GM19395 (cell line): ENCODE measurements at regions not wholly inside any gene's neighbourhood (a gene's known extent, or its start where the extent isn't known, plus 50 kb on each side); places are given as distances from the start of the nearest gene placed in this dataset.
A peak's percentile ranks its signal among the peaks of the same experiment; 100 is the strongest.

Source experiments
- ATAC-seq: cut with Tn5 transposase; IDR thresholded peaks from one replicate; pipeline ENCODE4 v1.9.1; 2021; ENCODE audit warnings: mild to moderate bottlenecking, moderate library complexity; ENCODE audit not compliant: unreplicated experiment

DNA sequence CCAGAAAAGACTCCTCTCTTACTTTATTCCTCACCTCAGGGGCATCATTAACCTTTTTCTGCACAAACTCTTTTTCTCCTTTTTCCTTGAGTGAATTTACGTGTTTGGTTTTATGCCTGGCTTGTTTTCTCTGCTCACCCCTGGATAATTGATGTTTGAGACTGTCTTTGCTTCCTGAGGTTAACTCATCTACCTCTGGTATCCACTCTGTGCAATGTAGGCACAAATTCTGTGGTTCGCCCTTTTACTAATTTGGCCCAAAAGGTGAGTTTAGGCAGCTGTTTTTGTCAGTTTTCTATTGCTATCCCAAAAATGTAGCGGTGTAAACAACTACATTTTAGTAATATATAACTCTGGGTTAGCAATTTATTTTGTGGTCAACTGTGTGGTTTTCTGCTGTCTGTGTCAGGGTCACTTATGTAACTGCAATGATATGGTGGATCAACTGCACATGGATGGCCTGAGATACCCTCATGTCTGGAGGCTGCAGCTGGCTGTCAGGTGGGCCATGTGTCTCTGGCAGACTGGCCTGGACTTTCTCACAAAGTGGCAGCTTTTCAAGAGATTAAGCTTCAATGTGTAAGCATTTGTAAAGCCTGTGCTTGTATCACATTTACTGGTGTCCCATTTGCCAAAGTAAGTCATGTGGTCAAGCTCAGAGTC lies 329.7 kb downstream of the FSIP2 start:
- ATAC-seq: peak; percentile 42

DNA sequence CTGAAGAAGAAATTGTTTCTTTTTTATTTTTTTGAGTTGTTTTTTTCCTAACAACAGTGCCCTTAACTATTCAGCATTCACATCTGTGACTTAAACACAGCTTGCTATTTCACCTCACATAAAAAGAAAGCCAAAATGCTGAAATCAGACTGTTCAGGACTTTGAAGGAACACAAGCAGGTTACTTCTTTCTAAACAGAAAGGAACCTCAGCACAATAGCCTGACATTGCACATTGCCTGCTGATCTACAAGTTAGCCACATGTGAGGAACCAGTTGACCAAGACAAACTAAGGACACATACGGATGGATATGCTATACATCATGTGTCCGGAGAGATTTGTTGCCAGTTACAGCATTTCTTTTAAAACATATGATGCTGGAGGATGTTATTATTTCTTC lies 331.1 kb downstream of the FSIP2 start:
- no peak for ATAC-seq

DNA sequence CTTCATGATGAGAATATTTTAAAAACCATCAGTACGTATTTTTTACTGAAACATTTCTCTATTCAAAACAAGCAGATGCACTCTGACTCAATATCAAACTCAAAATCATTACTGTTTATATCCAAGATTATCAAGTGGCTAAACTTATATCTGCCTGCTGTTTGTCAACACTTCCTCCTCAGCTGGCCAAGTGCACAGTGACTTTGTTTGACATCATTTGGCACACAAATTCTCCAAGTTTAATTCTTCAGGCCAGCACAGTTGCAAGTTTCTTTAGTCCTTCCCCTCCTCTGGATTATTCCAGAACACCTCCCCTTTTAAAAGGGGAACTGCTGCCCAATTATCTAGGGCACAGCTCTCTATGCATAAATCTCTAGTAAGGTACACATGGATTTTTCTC lies 346.6 kb downstream of the FSIP2 start:
- ATAC-seq: no peak

DNA sequence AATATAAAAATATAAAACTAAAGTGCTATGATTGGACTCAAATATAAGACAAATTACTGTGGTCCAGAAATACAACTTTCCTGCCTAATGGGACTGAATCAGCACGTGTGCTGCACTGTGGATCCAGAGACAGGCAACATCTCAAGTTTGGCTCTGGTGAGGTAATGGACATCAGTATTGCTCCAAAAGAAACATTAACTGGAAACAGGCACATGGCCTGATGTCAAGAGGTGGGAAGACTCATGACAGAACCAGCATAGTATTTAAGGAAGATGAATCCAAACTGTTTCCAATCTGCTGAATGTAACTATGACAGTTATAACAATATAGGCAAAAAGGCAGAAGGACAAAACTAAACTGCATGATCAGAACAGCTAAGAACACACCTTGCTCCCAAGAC lies 354.6 kb downstream of the FSIP2 start:
- ATAC-seq: no peak

DNA sequence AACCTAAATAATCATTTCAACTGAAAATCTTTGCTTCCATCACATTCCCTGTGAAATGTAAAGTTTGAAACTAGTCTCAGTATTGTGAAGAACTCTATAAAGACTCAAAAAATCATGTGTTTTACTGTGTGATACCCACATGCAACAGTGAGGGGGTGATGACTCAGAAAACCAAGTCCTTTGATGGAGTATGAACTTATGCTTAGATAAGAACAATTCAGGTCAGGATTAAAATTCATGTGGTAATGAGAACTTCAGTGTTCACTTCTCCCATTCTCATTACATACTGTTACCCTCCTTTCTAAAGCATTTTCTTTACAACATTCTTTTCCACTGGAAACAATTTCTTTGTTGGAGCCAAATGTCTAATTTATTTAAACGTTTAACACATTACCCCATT lies 360.2 kb downstream of the FSIP2 start:
- no peak for ATAC-seq

DNA sequence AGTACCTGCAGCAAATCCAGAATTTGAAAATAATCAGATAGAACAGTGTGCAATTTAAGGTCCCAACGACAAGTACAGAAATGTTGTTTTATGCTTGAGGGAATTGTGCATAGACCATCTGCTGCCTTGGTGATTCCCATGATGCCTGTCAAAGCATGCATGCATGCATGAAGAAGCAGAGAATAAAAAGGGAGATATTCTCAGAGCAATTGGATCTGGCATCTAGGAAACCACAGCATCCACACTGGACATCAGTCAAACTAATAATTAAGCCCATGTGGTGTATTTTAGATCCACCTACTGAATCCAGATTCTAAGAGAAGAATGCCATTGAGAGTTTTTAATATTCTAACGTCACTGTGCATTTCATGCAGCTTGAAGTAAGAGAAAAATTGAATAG lies 361.2 kb downstream of the FSIP2 start:
- ATAC-seq: no peak

DNA sequence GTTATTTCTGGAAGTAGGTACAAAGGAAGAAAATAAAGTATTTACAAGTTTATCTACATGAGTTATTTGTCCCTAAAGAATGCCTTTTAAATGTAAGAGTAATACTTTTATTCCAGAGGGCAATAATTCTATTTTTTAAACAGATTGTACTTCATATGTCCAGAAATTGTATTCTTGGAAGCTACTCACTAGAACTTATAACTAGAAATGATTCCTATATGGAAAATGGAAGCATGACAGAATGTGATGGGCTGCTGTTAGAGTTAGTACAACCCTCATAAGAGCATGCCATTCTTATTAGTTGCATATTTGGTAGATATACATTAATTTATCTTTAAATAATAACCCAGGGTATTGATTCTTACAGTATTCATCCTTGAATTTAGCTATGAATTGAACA lies 362.0 kb downstream of the FSIP2 start:
- no peak for ATAC-seq

DNA sequence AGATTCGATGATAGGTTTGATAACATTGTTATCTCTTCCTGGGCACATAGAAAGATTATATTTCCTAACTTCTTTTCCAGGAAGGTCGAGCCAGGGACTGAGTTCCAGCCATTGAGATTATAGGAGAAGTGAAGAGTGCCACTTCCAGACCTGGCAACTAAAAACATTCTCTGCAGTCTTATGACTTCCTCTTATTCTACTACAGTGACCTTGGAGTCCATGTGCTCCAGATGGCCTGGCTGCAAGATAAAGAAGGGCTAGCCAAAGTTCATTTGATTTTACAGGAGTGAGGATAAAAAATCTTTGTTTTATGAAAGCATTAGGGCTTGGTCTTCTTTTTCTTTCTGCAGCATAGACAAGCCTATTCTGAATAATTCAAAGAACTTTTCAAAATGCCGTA lies 363.0 kb downstream of the FSIP2 start:
- no peak for ATAC-seq

DNA sequence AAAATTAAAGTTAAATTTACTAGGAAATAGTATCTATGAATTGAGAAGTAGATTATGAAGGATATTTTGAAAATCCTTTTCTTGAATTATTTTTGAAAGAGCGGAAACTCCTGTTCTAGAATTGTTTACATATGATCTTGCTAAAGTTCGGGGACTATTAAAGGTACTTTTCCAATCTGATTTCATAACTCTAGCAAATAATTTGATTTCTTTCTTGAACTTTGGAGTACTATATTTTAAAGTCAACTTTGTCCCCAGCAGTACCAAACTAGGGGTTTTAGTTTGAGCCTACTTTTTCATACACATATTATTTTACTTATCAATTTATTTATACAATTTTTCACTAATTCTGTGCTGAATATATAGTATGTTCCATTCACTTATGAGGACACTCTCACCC lies 364.7 kb downstream of the FSIP2 start:
- no peak for ATAC-seq

DNA sequence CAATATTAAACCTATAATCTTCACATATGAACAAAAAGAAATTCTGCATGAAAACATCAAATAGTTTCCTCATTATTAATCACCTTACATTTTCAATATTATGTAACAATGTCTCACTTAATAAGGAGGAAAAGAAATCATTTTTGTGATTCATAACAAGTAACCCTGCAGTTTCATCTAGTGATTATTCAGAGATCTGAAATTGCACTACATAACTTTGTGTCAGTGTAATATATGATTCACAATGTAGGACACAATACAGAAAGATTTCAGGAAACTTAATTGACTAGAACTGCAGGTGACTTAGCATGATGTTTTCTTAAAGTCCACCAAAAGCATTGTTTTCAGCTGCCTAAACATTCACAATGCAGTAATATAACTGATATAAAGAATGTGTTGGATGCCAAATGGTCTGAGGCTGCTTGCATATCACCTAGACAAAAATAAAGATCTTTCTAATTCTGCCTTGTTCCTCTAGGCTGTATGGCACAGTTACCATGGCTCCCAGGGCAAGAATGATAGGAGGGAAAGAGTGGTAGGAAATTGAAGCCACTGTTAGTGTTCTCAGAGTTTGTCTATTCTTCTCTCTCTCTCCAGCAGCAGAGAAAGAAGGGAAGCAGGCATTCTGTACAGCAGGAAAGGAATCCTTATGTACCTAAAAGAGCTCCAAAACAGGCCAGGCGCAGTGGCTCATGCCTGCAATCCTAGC lies 366.6 kb downstream of the FSIP2 start:
- no peak for ATAC-seq

DNA sequence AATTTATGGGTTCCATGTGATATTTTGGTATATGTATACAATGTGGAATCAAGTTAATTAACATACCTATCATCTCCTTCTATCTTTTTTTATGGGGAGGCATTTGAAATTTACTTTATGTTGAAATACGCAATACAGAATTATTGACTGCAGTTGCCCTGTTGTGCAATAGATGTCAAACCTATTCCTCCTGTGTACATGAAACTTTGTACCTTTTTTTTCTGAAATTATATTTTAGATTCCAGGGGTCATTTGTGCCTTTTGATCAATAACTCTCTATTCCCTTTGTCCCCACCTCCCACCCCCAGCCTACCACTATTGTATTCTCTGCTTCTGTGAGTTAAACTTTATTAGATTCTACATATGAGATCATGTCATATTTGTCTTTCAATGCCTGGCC lies 369.9 kb downstream of the FSIP2 start:
- no peak for ATAC-seq

DNA sequence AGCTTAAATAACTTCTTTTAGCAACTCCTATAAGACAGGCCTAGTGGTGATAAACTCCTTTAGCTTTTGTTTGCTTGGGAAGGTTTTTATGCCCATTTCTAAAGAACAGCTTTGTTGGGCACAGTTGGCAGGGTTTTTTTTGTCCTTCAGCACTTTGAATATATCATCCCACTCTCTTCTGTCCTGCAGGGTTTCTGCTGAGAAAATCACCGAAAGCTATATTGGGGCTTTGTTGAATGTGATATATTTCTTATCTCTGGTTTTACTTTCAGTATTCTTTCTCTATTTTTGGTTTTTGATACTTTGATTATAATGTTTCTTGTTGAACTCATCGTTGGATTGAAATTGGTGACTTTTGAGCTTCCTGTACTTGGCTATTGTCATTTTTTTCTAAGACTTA lies 372.8 kb upstream of the ZC3H15 start:
- ATAC-seq: no peak

DNA sequence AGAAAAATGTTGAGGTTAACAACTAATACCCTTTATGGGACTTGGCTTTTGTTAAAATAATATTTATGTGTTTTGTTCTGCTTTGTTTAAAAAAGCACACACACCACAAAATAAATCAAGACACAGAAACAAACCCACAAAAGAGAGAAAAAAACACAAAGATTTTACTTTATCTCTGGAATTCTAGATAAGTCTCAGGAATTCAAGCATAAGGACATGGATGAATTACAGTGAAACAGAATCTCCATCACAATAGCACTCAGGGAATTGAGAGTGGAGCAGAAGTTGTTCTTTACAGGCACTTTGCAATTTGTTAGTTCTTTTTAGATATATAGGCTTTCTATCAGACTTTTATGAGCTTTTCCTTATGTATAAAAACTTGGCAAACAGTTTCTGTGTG lies 360.9 kb upstream of the ZC3H15 start:
- ATAC-seq: no peak

DNA sequence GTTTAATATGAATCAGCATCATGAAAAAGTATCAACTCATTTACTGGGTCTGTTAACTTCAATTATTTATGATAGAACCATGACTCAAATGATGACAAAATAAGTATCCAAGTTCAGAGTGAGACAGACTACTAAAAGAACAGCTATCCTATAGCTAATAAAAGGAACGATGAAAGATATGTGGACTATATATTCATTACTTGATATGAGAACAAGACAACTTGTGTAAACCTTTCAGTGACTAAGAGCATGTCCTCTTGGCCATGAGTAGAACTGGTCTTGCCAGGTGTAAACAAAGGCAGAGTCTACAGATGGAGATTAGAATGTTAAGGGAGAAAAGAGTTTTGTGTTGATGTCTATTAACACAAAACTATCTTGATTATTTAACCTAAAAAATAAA lies 360.4 kb upstream of the ZC3H15 start:
- ATAC-seq: no peak

DNA sequence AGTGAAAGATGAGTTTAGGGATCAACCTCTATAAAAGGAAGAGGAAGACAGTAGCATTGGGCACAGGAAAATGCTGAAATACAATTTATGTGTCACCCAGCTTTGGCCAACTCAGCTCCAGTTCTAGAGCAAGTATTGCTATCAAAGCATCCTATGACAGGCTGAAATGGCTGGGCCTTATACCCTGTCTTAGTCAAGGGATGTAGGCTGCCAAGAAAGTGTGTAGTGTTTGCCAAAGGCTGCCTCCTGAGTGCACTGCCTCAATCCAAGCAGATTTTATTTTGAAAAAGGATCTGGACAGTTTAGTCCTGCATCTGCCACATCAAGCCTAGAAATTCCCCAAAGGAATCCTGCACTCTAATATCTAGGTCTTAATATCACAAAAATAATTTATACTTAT lies 359.9 kb upstream of the ZC3H15 start:
- ATAC-seq: no peak

DNA sequence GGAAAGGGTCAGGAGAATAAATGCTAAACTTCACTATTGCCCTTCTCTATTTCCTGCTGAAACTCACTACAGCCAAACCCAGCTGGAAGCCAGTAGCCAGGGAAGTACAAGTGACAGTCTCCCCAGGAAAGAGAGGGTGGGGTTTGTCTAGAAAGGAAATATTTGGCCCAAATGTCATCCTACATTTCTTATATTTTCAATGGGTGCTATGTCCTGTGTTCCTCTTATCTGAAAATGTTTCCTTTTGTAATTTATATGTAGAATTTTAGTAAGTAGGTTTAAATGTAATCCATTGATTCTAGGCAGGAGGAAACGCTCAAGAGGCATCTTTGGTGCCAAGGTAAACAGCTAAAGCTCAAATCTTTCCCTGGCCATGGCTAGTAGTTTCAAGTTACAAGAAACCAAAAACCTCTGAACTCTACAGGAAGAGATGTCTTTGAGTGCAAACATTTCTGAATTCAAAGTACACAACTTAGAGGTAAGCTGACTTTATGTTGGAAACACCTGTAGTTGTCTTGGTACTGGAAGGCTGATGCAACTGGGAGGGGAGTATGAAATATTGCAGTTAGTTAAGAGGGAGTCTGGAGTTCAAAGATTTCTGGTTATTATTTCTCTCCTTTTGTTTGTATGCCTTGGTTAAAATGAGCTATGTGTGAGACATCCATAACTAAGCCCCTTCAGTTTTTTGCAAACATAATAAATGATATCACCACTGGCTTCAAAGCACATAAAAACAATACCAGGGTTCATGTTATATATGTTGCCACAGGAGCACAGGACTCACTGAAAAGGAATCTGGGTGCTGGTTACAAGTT lies 356.1 kb upstream of the ZC3H15 start:
- ATAC-seq: no peak

DNA sequence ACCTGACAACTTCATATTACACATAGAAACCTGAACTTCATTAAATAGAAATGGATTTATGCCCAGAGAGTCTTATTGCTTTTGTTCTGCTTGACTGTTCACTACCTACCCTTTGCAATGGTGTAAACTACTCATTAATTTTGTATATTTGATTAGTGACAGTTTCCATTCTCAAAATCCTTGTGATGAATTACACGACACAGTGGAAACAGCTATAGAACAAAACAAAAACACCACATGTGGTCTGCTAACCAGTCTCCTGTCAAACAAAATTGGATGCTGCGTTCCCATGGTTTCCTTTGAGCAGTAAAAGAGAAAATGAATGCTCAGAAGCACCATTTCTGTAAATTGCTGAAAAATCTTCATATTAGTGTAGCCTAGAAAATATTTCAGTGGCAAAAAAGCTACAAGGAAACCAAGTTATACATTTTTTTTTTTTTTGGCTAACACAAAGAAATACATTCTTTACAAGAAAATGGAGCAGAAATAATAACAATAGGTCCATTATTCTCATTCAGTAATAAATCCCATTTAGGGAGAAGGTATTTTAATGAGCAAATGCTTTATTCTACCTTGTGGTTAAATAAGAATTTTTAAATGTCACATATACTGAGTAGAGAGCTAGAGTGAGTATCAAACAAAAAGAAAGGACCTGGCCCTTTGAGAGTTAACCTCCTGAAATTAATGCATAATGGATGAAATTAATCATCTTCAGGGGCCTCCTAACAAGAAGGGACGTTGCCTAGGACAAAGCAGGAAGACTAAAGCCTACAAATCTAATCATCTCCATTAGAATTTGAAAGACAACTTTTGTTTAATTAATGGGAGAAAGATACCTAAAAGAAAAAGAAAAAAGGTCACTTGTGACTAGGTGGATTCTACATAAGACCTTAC lies 355.1 kb upstream of the ZC3H15 start:
- no peak for ATAC-seq

DNA sequence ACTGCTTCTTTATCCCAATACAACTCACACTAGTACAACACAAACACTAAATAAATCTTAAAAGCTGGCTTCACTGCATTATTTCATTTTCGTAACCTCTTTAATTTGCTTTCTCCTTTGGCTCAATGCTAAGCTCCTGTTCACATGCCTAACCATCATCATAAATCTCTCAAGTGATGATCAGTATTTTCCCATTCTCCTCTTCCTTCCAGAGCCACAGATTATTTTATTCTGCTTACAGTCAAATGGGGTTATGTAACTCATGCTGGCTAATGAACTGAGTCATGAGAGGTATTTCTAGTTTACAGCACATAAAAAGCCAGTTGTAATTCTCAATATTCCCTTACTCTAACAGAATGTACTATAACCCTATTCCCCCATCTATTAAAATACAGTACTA lies 350.4 kb upstream of the ZC3H15 start:
- ATAC-seq: no peak

DNA sequence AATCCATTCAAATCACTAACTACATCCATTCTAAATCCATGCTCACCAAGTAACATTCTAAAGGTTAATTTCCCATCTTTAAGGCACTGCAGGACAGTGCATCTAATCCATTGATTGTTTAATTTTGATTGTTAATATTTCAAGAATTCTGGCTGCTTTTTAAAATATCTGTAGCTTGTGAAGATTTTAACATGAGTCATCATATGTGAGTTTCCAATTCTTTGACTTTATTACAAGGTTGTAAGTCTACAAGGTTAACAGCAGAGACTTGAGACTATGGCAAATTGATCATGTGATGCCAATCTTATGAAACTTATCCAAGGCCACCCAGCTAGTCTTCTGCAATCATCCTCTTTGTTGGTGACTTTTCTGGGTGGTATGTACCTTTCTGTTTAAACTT lies 349.2 kb upstream of the ZC3H15 start:
- ATAC-seq: no peak

DNA sequence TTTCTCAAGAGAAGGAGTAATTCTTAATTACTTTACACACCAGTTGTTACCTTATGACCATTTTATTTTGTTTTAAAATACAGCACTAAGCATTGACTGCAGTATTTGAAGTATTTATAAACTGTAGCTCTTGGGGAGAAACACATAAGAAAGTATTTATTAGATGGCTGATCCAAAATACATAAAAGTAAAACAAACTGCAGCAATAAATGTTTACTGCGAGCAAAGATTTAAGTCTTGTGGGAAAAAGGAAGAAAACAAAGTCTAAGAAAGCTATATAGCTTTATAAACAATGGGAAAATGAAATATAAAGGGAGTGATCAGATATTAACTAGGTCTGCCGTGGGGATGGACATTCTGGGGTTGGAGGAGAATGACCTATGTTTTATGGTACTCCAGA lies 347.2 kb upstream of the ZC3H15 start:
- no peak for ATAC-seq

DNA sequence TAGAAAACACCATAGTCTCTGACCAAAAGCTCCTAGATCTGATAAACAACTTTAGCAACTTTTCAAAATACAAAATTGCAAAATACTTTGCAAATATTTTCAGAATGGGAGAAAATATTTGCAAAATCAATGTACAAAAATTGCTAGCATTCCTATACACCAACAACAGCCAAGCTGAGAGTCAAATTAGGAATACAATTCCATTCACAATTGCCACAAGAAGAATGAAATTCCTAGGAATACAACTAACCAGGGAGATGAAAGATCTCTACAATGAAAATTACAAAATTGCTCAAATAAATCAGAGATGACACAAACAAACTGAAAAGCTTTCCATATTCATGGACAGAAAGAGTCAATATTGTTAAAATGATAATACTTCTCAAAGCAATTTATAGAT lies 327.0 kb upstream of the ZC3H15 start:
- ATAC-seq: no peak
